Activated naive CD4-positive, alpha-beta T cell treated with anti-CD3 and anti-CD28 coated beads, Interleukin-2, amount 50 U/mL, for 72 hours (primary cell): ENCODE measurements at regions not wholly inside any gene's neighbourhood (a gene's known extent, or its start where the extent isn't known, plus 50 kb on each side); places are given as distances from the start of the nearest gene placed in this dataset.
"Not testable (repeated sequence)": the region's sequence is repeated elsewhere in the genome, so short reads cannot be mapped to it uniquely, and the experiment has no call there.

Experiments
- ATAC-seq, 2 donors: fragments of 150-1000 bp; cut with Tn5 transposase; 2 replicates each; pipeline ENCODE4 v1.10.0; 2021; ENCODE audit warnings: mild to moderate bottlenecking in 2 of 2, moderate library complexity in 2 of 2
- DNase-seq, 2 donors: peaks; one replicate each; pipeline ENCODE4 v3.0.0; 2021 to 2022; ENCODE audit warnings: low spot score in 2 of 2
- H3K27ac Mint-ChIP-seq, 2 donors: one replicate each; pipeline ENCODE4 v1.8.0; 2022; ENCODE audit warnings: mild to moderate bottlenecking in 2 of 2, mixed read lengths in 2 of 2
- H3K36me3 Mint-ChIP-seq, 2 donors: one replicate each; pipeline ENCODE4 v1.8.0; 2022; ENCODE audit warnings: mixed read lengths in 2 of 2
- H3K9me3 Mint-ChIP-seq, 2 donors: one replicate each; pipeline ENCODE4 v1.8.0; 2022; ENCODE audit warnings: mixed read lengths in 2 of 2

DNA sequence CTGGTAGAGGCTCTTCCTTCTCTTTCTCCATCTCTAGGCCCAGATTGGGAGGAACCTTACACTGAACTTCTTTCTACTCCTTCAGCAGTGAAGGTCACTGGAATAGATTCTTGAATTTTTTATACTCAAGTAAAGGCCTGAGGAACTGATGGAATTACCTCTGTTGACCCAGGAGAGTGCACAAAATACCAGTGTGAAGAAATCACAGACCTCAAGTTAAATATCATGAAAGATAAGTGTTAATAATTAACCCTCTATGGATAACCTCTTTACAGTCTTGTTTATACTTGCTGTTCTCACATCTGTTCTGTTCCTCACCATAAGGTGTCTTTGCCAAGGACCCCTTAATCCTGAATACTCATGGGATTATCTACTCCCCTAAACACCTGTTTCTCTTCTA is 244.4 kb upstream of the STAC start:
- peaks cover 9 to 12% of the 10 kb centered on the region in 2 donors for H3K9me3 Mint-ChIP-seq
- no peak for ATAC-seq

DNA sequence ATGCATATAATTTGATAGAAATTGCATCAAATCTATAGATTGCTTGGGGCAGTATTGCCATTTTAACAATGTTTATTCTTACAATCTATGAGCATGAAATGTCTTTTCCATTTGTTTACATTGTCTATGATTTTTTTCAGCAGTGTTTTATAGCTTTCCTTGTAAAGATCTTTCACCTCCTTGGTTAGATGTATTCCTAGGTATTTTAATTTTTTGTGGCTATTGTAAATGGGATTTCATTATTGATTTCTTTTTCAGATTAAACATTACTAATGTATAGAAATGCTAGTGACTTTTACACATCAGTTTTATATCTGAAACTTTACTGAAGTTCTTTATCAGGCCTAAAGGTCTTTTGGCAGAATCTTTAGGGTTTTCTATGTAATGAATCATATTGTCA is 237.6 kb upstream of the STAC start:
- no peak for DNase-seq
- no peaks in the 10 kb centered on the region for H3K9me3 Mint-ChIP-seq

More for the DNA sequence above, 244.4 kb upstream of the STAC start:
- Mint-ChIP-seq H3K27ac (no peak overlapping the region), H3K36me3 (no peaks in the 10 kb centered on the region)
- no peak for DNase-seq

DNA sequence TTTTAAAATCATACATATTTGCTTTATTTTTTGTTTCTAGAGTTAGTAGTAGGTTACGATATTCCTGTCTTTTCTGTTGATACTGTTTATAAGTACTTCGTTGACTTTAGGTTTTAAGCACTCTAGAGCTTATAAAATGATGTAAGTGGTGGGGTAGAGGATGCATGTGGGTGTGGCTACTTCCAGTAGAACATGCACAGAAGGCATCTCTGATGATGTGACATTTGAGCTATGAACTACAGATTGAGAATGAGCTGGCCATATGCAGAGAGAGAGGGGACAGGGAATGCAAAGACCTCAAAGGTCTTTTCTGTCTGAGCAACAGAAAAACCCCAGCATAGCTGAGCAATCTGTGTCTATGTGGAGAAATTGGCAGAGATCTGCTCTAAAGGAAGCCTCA is 233.9 kb upstream of the STAC start:
- no peaks in the 10 kb centered on the region for H3K9me3 Mint-ChIP-seq
- ATAC-seq (no peak), DNase-seq (no peak)
- H3K36me3 Mint-ChIP-seq, result no peaks in the 10 kb centered on the region
- H3K27ac Mint-ChIP-seq, result no peak overlapping the region

More for the DNA sequence above, 237.6 kb upstream of the STAC start:
- ATAC-seq, result no peak
- Mint-ChIP-seq H3K36me3 (no peaks in the 10 kb centered on the region), H3K27ac (no peak overlapping the region)

DNA sequence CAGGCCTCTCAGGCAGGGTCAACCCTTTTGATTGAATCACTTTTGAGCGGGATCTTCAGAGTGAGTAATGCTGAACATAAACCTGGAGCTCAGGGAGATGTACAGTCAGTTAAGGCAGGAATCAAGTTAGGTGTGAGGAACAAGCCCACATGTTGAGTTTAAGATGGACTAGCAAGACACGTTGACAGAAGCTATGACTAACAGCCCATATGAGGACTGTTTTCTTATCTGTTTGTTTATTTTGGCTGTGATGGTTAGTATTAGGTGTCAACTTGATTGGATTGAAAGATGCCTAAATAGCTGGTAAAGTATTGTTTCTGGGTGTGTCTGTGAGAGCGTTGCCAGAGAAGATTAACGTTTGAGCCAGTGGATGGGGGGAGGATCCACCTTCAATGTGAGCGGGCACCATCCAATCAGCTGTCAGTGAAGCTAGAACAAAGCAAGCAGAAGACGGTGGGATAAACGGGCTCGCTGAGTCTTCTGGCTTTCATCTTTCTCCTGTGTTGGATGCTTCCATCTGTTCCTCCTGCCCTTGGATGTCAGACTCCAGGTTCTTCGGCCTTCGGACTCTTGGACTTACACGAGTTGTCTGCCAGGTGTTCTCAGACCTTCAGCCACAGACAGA is 232.3 kb upstream of the STAC start:
- H3K9me3 Mint-ChIP-seq, result no peaks in the 10 kb centered on the region
- ATAC-seq (no peak), DNase-seq (no peak)
- H3K36me3 Mint-ChIP-seq, result no peaks in the 10 kb centered on the region
- H3K27ac Mint-ChIP-seq, result no peak overlapping the region

DNA sequence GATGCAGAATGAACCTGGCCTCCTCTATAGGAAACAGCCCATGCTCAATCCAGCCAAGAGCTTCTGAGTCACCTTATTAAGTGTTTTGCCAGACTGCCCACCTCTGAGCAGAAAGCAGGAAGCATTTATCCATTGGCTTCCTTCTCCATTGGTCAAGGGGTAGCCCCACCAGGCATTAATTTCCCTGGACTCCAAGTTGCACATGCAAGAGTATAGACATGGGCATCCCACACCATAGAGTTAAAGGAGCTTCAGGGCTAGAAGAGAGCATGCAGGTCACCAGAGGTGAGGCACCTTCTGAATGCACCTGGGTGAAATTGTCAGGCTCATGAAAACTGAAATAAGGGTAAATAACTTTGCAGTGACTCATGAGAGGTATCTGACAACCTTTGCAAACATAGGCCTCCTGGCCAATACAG is 230.8 kb upstream of the STAC start:
- H3K36me3 Mint-ChIP-seq, result no peaks in the 10 kb centered on the region

DNA sequence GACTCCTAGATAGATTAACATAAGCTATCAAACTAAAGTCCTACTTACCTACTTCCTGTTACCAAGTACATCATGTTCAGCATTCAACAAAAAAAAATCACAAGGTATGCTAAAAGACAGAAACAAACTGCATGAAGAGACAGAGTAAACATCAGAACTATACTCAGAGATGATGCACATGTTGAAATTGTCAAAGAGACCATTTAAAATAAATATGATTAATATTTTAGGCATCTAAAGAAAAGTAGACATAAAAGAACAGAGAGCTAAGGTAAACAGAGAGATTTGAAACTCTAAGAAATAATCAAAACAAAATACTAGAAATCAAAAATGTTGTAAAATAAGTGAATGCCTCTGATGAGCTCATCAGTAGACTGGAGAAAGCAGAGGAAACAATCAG is 224.8 kb upstream of the STAC start:
- no peak overlapping the region for H3K27ac Mint-ChIP-seq
- no peaks in the 10 kb centered on the region for H3K9me3 Mint-ChIP-seq
- no peaks in the 10 kb centered on the region for H3K36me3 Mint-ChIP-seq
- no peak for ATAC-seq
- DNase-seq, result no peak

More for the DNA sequence above, 230.8 kb upstream of the STAC start:
- DNase-seq (no peak), ATAC-seq (no peak)
- Mint-ChIP-seq H3K9me3 (no peaks in the 10 kb centered on the region), H3K27ac (no peak overlapping the region)

DNA sequence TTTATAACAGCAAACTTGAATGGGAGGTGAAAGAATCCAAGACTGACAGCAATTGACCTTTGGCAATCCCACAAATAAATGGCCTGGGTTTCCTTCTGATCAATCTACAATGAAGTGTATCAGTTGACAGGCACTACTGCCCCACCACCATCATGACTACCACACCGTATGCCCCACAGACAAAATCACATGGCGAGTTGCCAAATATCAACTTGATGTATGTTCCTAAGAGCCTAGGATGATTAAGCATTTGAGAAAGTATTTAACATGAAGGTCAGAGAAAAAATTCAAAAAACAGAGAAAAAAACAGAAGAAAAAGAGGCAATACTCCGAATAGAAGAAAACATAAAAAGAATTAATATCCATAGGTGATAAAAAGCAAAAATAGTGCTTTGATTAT is 215.9 kb upstream of the STAC start:
- Mint-ChIP-seq H3K36me3 (no peaks in the 10 kb centered on the region), H3K27ac (no peak overlapping the region), H3K9me3 (peaks cover 0 to 3% of the 10 kb centered on the region in 2 donors)
- DNase-seq (no peak), ATAC-seq (no peak)

DNA sequence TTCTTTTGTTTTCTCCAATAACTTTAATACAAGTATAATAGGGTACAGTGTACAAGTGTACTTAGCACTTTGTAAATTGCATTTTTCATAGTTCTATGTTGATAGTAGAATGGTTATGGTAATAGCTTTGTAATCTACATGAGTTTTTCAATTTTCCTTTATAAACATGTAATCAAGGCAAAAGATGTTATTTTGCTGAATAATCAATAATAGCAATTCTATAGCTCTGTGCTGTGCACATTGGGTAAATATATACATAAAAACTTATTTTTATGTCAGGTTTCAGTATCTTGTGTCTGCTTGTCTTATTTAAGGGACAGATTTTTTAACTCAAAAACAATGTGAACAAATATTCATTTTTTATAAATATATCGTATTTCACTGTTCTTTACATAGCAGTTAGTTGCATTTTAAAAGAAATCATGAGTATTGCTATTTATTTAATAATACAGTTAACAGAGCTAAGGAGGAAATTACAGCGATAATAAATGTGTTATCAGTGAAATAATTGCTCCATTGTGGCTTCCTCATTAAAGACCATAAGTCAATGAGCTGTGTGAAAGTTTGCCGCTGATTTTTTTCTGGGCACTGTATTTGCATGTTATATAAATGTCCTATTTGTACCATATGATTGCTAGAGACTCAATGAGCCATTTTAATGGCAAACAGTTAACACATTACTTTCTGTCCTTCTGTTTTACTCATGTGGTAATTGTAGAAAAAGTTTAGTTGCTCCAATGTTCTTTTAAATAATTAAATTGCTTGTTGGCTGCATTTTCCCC is 214.6 kb upstream of the STAC start:
- no peak for ATAC-seq
- Mint-ChIP-seq H3K9me3 (peaks cover 0 to 3% of the 10 kb centered on the region in 2 donors), H3K27ac (no peak overlapping the region)

DNA sequence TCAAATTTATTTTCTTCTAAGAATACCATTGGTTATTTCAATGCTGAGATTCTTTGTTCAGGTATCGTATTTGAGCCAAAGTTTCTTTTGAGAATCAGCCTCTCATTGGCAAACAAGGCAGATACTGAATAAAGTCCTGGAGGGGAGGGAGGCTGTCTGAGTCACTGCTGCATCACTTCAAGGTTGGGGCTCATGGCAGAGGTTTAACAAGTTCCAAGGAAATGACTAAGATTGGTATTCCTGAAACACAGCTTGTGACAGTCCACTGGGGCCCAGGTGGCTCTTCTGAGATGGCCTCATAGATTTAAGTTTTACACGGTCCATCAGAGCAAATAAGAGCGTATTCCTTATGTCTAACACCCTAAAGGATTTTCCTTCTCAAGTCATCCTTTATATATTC is 213.8 kb upstream of the STAC start:
- Mint-ChIP-seq H3K9me3 (peaks cover 0 to 3% of the 10 kb centered on the region in 2 donors), H3K27ac (no peak overlapping the region), H3K36me3 (no peaks in the 10 kb centered on the region)
- no peak for ATAC-seq
- no peak for DNase-seq

More for the DNA sequence above, 214.6 kb upstream of the STAC start:
- no peak for DNase-seq
- no peaks in the 10 kb centered on the region for H3K36me3 Mint-ChIP-seq

DNA sequence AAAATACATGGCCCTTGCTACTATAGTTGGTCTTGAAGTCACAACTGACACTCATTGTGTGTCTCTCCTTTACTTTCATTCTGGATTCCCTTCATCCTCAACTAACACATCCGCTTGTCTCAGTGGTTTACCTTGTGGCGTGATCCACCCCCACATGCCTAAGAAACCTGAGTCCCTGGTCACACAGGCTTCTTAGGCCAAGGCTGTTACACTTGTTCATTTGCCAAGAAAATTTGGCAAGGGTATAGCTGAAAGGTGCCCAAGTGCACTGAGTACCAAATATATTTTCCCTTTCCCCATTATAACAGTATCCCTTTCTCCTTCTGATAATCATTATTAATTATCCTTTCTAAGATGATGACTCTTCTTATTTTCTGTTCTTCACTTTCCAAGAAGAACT is 207.6 kb upstream of the STAC start:
- DNase-seq (no peak), ATAC-seq (no peak)
- H3K36me3 Mint-ChIP-seq, result no peaks in the 10 kb centered on the region
- no peak overlapping the region for H3K27ac Mint-ChIP-seq
- peaks cover 0 to under 1% of the 10 kb centered on the region in 2 donors for H3K9me3 Mint-ChIP-seq

DNA sequence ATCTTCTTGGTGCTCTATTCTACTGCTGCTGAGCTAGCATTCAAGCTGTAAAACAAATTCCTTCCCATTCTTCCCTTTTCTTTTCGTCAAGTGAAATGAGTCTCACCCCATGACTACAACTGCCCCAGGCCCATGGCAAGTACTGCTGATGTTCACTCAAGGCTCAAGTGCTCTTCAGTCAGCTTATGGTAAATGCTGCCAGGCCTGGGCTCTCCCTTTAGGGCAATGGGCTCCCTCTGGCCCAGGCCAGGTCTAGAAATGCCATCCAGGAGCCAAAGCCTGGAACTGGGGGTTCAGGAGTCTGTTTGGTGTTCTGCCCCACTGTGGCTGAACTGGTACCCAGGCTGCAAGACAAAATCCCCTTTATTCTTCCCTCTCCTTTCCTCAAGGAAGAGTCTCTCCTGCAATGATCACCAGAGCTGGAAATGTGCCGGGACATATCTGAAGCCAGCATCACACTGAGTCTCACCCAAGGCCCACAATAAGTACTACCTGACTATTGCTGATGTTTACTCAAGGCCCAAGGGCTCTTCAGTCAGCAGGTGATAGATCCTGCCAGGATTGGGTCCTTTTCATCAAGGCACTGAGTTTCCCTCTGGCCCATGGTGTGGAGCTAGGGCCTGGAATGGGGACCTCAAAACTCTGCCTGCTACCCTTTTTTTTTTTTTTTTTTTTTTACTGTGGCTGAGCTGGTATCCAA is 205.0 kb upstream of the STAC start:
- ATAC-seq, result no peak
- H3K36me3 Mint-ChIP-seq, result no peaks in the 10 kb centered on the region
- H3K9me3 Mint-ChIP-seq, result no peaks in the 10 kb centered on the region
- DNase-seq, result no peak
- no peak overlapping the region for H3K27ac Mint-ChIP-seq

DNA sequence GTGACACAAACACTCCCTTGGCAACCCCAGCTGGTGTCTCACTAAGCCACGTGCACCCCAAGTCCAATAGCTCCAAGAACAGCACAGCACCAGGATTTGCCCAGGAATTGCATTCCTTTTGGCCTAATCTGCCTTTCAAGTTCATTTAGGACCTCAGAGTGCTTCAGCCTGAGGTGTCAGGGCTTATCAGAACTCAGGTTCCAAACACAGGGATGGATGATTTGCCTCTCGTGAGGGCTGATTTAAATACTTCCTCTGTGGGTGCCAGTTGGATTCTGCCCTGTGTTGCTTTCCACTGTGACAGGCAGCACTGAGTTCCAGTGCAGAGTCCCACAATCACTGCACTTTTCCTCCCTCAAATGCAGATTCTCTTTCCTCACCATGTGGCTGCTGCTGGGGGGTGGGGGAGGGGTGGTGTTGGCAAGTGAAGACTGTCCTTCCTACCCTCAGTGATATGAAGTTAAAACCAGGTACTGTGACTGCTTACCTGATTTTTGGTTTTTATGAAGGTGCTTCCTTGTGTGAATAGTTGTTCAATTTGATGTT is 204.3 kb upstream of the STAC start:
- DNase-seq (no peak), ATAC-seq (no peak)
- Mint-ChIP-seq H3K36me3 (no peaks in the 10 kb centered on the region), H3K27ac (no peak overlapping the region), H3K9me3 (no peaks in the 10 kb centered on the region)

DNA sequence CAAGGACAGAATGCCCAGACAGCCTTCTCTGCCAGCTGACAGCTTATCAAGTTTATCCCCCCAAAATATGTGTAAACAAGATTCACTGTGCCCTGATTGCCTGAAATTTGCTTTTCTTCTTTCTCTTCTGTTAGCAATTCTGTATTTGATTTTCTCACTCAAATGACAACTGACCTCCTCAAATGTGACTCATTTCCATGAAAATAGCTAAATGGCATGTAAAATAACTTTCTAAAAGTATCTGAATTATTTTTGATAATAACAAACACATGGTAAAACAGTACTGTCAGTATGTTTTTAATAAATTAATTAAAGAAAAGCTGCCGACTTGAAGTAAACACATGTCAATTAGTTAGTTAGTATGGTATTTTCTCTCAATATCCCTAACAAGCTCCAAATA is 202.3 kb upstream of the STAC start:
- no peaks in the 10 kb centered on the region for H3K36me3 Mint-ChIP-seq
- ATAC-seq, result no peak
- H3K9me3 Mint-ChIP-seq, result no peaks in the 10 kb centered on the region

DNA sequence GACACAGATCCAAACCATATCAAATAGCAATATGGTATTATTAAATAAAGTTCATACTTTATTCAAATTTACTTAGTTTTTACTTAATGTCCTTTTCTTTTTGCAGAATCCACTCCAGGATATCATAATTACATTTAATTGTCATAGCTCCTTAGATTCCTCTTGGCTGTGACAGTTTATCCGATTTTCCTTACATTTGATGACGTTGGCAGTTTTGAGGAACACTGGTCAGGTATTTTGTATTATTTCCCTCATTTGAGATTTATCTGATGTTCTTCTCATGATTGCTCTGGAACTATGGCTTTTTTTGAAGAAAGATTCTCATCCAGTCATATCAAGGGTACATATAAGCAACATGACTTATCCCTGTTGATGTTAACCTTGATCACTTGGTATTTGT is 198.3 kb upstream of the STAC start:
- no peak for DNase-seq
- Mint-ChIP-seq H3K9me3 (peaks cover 0 to 1% of the 10 kb centered on the region in 2 donors), H3K27ac (no peak overlapping the region), H3K36me3 (no peaks in the 10 kb centered on the region)
- no peak for ATAC-seq

More for the DNA sequence above, 202.3 kb upstream of the STAC start:
- no peak for DNase-seq
- H3K27ac Mint-ChIP-seq, result no peak overlapping the region

DNA sequence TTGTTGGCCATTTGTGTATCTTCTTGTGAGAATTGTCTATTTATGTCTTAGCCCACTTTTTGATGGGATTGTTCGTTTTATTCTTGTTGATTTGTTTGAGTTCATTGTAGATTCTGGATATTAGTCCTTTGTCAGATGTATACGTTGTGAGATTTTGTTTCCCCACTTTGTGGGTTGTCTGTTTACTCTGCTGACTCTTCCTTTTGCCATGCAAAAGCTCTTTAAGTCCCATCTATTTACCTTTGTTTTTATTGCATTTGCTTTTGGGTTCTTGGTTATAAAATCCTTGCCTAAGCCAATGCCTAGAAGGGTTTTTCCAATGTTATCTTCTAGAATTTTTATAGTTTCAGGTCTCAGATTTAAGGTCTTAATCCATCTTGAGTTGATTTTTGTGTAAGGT is 193.1 kb upstream of the STAC start:
- H3K36me3 Mint-ChIP-seq, DNase-seq, ATAC-seq, H3K27ac Mint-ChIP-seq: not testable (repeated sequence)
- peaks cover 6 to 12% of the 10 kb centered on the region in 2 donors for H3K9me3 Mint-ChIP-seq

DNA sequence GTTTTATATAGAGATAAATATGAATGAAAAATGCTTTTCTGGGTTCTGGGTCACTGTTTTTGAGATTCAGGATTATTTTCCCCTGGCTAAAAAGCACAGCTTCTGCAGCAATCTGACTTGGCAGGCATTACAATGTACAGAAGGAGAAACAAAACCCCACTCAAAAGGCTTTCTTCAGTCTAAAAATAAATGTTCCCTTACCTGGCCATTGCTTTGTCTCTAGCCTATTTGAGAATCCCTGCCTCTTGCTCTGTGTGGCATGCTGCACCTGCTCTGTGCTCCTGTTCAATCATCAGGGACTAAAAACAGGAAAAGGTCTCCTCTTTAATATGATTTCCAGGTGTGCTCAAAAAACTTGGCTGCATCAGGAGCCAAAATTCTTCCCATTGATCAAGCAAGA is 187.4 kb upstream of the STAC start:
- no peak for ATAC-seq
- Mint-ChIP-seq H3K36me3 (no peaks in the 10 kb centered on the region), H3K9me3 (peaks cover 6% of the 10 kb centered on the region in 2 donors), H3K27ac (no peak overlapping the region)
- DNase-seq, result no peak

DNA sequence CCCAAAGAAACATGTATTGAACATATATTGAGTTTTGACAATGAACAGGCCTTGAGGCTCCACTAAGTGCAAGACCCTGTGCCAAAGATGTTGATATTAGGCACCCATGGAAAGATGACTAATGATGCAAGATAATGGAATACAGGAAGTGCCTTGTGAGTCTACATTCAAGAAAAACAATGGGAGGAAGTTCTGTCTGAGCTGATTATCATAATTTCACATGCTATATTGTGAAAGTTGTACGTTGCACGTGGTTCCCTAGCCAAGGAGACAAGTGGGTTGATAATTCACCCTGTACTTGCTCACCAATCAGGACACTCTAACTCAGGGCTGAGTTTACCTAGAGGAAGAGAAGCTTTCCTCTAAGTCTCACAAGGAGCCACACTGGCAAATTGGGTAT is 186.9 kb upstream of the STAC start:
- ATAC-seq (no peak), DNase-seq (no peak)
- Mint-ChIP-seq H3K27ac (no peak overlapping the region), H3K9me3 (peaks cover 6% of the 10 kb centered on the region in 2 donors), H3K36me3 (no peaks in the 10 kb centered on the region)
